ENCODE measurements at regions not wholly inside any gene's neighbourhood (a gene's known extent, or its start where the extent isn't known, plus 50 kb on each side); places are given as distances from the start of the nearest gene placed in this dataset.

GRCh38 chr17:59451706-59452105 lies 113.7 kb upstream of the DHX40 start:
- TF ChIP-seq GATA1 (IDR thresholded peaks at IDR 0.05; ENCODE audit: low read depth, low read length) (no peak), POLR2A (IDR thresholded peaks at IDR 0.05; ENCODE audit: low read length) (no peak)
- DNase-seq, result no peak

GRCh38 chr17:59454633-59455105 lies 110.7 kb upstream of the DHX40 start:
- DNase-seq, result no peak
- TF ChIP-seq POLR2A (IDR thresholded peaks at IDR 0.05; ENCODE audit: low read length), result no peak

GRCh38 chr17:59456428-59456827 lies 109.0 kb upstream of the DHX40 start:
- DNase-seq, result no peak
- TF ChIP-seq POLR2A (IDR thresholded peaks at IDR 0.05; ENCODE audit: low read length), result no peak
- no peak for TF ChIP-seq GATA1 (IDR thresholded peaks at IDR 0.05; ENCODE audit: low read depth, low read length)

GRCh38 chr17:59456923-59457615 lies 108.3 kb upstream of the DHX40 start:
- TF ChIP-seq GATA1 (IDR thresholded peaks at IDR 0.05; ENCODE audit: low read depth, low read length) (no peak), POLR2A (IDR thresholded peaks at IDR 0.05; ENCODE audit: low read length) (no peak)
- DNase-seq, result no peak

GRCh38 chr17:59462385-59462784 lies 103.0 kb upstream of the DHX40 start:
- no peak for DNase-seq
- TF ChIP-seq POLR2A (IDR thresholded peaks at IDR 0.05; ENCODE audit: low read length), result no peak
- TF ChIP-seq GATA1 (IDR thresholded peaks at IDR 0.05; ENCODE audit: low read depth, low read length), result no peak

GRCh38 chr17:59464246-59464645 lies 101.2 kb upstream of the DHX40 start:
- no peak for DNase-seq
- TF ChIP-seq POLR2A (IDR thresholded peaks at IDR 0.05; ENCODE audit: low read length) (no peak), GATA1 (IDR thresholded peaks at IDR 0.05; ENCODE audit: low read depth, low read length) (no peak)

GRCh38 chr17:59465949-59466307 lies 99.5 kb upstream of the DHX40 start:
- TF ChIP-seq POLR2A (IDR thresholded peaks at IDR 0.05; ENCODE audit: low read length), result no peak
- TF ChIP-seq GATA1 (IDR thresholded peaks at IDR 0.05; ENCODE audit: low read depth, low read length), result no peak
- DNase-seq, result no peak

GRCh38 chr17:59466946-59467801 lies 98.2 kb upstream of the DHX40 start:
- no peak for DNase-seq
- no peak for TF ChIP-seq GATA1 (IDR thresholded peaks at IDR 0.05; ENCODE audit: low read depth, low read length)
- no peak for TF ChIP-seq POLR2A (IDR thresholded peaks at IDR 0.05; ENCODE audit: low read length)

- no peak for DNase-seq
- TF ChIP-seq GATA1 (IDR thresholded peaks at IDR 0.05; ENCODE audit: low read depth, low read length) (no peak), POLR2A (IDR thresholded peaks at IDR 0.05; ENCODE audit: low read length) (no peak)
Observed at GRCh38 chr17:59469786-59470485, 95.5 kb upstream of the DHX40 start.

GRCh38 chr17:59470624-59471297 lies 94.6 kb upstream of the DHX40 start:
- TF ChIP-seq GATA1 (IDR thresholded peaks at IDR 0.05; ENCODE audit: low read depth, low read length) (no peak), POLR2A (IDR thresholded peaks at IDR 0.05; ENCODE audit: low read length) (no peak)
- DNase-seq, result no peak

GRCh38 chr17:59476413-59476812 lies 89.0 kb upstream of the DHX40 start:
- TF ChIP-seq POLR2A (IDR thresholded peaks at IDR 0.05; ENCODE audit: low read length), result no peak
- no peak for TF ChIP-seq GATA1 (IDR thresholded peaks at IDR 0.05; ENCODE audit: low read depth, low read length)

GRCh38 chr17:59479141-59479540 lies 86.3 kb upstream of the DHX40 start:
- DNase-seq, result no peak
- TF ChIP-seq POLR2A (IDR thresholded peaks at IDR 0.05; ENCODE audit: low read length) (no peak), GATA1 (IDR thresholded peaks at IDR 0.05; ENCODE audit: low read depth, low read length) (no peak)

More at GRCh38 chr17:59476413-59476812, 89.0 kb upstream of the DHX40 start:
- DNase-seq, result no peak

GRCh38 chr17:59483860-59484259 lies 81.5 kb upstream of the DHX40 start:
- no peak for DNase-seq
- no peak for TF ChIP-seq GATA1 (IDR thresholded peaks at IDR 0.05; ENCODE audit: low read depth, low read length)
- TF ChIP-seq POLR2A (IDR thresholded peaks at IDR 0.05; ENCODE audit: low read length), result no peak

GRCh38 chr17:59485015-59485414 lies 80.4 kb upstream of the DHX40 start:
- no peak for TF ChIP-seq POLR2A (IDR thresholded peaks at IDR 0.05; ENCODE audit: low read length)
- no peak for TF ChIP-seq GATA1 (IDR thresholded peaks at IDR 0.05; ENCODE audit: low read depth, low read length)
- DNase-seq, result no peak

All from erythroblast (primary cell).